ENCODE measurements at regions not wholly inside any gene's neighbourhood (a gene's known extent, or its start where the extent isn't known, plus 50 kb on each side); places are given as distances from the start of the nearest gene placed in this dataset.

- H3K4me1 ChIP-seq: no peaks in the 10 kb centered on the region
- H3K9me3 ChIP-seq: no peaks in the 10 kb centered on the region
- 67% methylated on average over 1 of the region's 1 CpG for WGBS
- no peaks in the 10 kb centered on the region for H3K36me3 ChIP-seq
- DNase-seq (ENCODE audit: extremely low spot score): no peak
- H3K4me3 ChIP-seq: no peak overlapping the region
- no peak overlapping the region for H3K27ac ChIP-seq (replicated peaks in 1 of 4)
- intact Hi-C loops (cut with DNase I): no loop called here
- no peak for TF ChIP-seq POLR2A (IDR thresholded peaks at IDR 0.05; ENCODE audit: low read depth)
- H3K27me3 ChIP-seq: no peaks in the 10 kb centered on the region
These were observed 228.9 kb upstream of the SEMA3D start for GRCh38 chr7:85415743-85416142.

DNA sequence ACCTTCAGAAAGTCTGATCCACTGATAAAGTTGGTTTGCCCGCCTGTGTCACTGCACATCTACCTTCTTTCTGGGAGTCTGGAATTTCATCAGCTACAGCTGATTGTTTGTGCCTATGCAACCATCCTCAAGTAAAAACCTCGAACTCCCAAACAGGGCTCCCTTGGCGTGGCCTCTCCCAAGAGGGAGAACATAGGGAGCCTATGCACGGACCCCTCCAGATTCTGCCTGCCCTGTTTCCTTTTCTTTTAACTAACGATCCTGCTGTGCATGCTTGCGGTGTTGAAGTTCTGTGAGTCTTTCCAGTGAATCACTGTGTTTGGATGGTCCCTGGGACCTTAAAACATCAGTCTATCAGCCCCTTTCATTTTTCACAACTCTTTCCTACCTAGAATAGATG lies 226.9 kb upstream of the SEMA3D start:
- 87% methylated on average over 6 of the region's 6 CpGs for WGBS
- no peak for TF ChIP-seq POLR2A (IDR thresholded peaks at IDR 0.05; ENCODE audit: low read depth)
- no peak for TF ChIP-seq POLR2AphosphoS5 (IDR thresholded peaks at IDR 0.05)
- TF ChIP-seq EP300 (IDR thresholded peaks at IDR 0.05): no peak
- TF ChIP-seq, protein P1, sequence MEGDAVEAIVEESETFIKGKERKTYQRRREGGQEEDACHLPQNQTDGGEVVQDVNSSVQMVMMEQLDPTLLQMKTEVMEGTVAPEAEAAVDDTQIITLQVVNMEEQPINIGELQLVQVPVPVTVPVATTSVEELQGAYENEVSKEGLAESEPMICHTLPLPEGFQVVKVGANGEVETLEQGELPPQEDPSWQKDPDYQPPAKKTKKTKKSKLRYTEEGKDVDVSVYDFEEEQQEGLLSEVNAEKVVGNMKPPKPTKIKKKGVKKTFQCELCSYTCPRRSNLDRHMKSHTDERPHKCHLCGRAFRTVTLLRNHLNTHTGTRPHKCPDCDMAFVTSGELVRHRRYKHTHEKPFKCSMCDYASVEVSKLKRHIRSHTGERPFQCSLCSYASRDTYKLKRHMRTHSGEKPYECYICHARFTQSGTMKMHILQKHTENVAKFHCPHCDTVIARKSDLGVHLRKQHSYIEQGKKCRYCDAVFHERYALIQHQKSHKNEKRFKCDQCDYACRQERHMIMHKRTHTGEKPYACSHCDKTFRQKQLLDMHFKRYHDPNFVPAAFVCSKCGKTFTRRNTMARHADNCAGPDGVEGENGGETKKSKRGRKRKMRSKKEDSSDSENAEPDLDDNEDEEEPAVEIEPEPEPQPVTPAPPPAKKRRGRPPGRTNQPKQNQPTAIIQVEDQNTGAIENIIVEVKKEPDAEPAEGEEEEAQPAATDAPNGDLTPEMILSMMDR (IDR thresholded peaks at IDR 0.05): no peak

GRCh38 chr7:85412912-85413311 lies 226.1 kb upstream of the SEMA3D start:
- H3K27me3 ChIP-seq: no peaks in the 10 kb centered on the region
- intact Hi-C loops (cut with DNase I): no loop called here
- TF ChIP-seq POLR2AphosphoS5 (IDR thresholded peaks at IDR 0.05) (no peak), POLR2A (IDR thresholded peaks at IDR 0.05; ENCODE audit: low read depth) (no peak)
- TF ChIP-seq, protein P1 (IDR thresholded peaks at IDR 0.05): no peak
- WGBS: 94% methylated on average over 3 of the region's 3 CpGs
- H3K27ac ChIP-seq (replicated peaks in 1 of 4): no peak overlapping the region
- no peak overlapping the region for H3K4me3 ChIP-seq
- H3K36me3 ChIP-seq: no peaks in the 10 kb centered on the region
- no peaks in the 10 kb centered on the region for H3K9me3 ChIP-seq
- DNase-seq (ENCODE audit: extremely low spot score): no peak
- no peaks in the 10 kb centered on the region for H3K4me1 ChIP-seq

More for the DNA sequence above, 226.9 kb upstream of the SEMA3D start:
- intact Hi-C loops (cut with DNase I): no loop called here
- no peak for DNase-seq (ENCODE audit: extremely low spot score)
- Histone ChIP-seq H3K27ac (replicated peaks in 1 of 4) (no peak overlapping the region), H3K4me1 (no peaks in the 10 kb centered on the region), H3K36me3 (no peaks in the 10 kb centered on the region), H3K9me3 (no peaks in the 10 kb centered on the region), H3K4me3 (no peak overlapping the region), H3K27me3 (no peaks in the 10 kb centered on the region)

DNA sequence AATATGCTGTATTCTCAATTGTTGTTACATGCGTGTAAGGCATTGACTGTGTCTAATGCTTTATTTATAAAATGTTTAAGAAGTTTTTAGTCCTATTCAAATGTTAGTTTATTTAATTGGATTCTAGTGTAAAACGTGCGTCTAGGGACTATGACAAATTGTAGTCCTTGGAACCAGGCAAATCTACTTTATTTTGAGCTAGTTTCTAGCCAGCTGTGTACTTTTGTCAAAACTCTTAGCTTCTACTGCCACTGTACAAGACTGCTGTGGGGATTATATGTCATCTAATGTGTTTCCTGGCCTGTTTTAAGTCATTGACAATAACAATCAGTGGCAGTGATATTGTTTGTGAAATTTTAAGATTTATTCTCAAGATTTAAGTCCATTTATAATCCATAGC lies 220.5 kb upstream of the SEMA3D start:
- TF ChIP-seq POLR2AphosphoS5 (IDR thresholded peaks at IDR 0.05): no peak
- no peak for TF ChIP-seq POLR2A (IDR thresholded peaks at IDR 0.05; ENCODE audit: low read depth)
- TF ChIP-seq EP300 (IDR thresholded peaks at IDR 0.05): no peak
- TF ChIP-seq, protein P1 (IDR thresholded peaks at IDR 0.05): no peak
- Histone ChIP-seq H3K27ac (replicated peaks in 1 of 4) (no peak overlapping the region), H3K4me3 (no peak overlapping the region), H3K4me1 (no peaks in the 10 kb centered on the region), H3K9me3 (no peaks in the 10 kb centered on the region), H3K27me3 (no peaks in the 10 kb centered on the region), H3K36me3 (no peaks in the 10 kb centered on the region)
- DNase-seq (ENCODE audit: extremely low spot score): no peak
- 74% methylated on average over 3 of the region's 3 CpGs for WGBS
- intact Hi-C loops (cut with DNase I): no loop called here

DNA sequence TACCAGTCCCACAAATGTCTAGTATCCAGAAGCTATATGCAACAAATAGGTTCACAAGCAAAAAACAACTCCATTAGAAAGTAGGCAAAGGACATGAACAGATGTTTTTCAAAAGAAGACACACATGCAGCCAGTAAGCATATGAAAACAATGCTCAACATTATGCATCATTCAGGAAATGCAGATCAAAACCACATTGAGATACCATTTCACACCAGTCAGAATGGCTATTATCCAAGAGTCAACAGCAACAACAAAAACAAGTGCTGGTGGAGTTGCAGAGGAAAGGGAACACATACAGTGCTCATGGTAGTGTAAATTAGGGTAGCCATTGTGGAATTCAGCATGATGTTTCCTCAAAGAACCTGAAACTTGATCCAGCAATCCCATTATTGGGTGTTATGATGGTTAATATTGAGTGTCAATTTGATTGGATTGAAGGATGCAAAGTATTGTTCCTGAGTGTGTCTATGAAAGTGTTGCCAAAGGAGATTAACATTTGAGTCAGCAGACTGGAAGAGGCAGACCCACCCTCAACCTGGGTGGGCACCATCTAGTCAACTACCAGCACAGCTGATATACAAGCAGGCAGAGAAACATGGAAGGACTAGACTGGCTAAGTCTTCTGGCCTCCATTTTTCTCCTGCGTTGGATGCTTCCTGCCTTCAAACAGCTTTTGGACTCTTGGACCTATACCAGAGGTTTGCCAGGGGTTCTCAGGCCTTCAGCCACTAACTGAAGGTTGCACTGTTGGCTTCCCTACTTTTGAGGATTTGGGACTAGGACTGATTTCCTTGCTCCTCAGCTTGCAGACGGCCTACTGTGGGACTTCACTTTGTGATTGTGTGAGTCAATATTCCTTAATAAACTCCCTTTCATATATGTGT lies 218.4 kb upstream of the SEMA3D start:
- TF ChIP-seq POLR2AphosphoS5 (IDR thresholded peaks at IDR 0.05) (no peak), EP300 (IDR thresholded peaks at IDR 0.05) (no peak), POLR2A (IDR thresholded peaks at IDR 0.05; ENCODE audit: low read depth) (no peak)
- TF ChIP-seq, protein P1 (IDR thresholded peaks at IDR 0.05): no peak
- 89% methylated on average over 2 of the region's 2 CpGs for WGBS

More for the DNA sequence above, 218.4 kb upstream of the SEMA3D start:
- Histone ChIP-seq H3K4me3 (no peak overlapping the region), H3K4me1 (no peaks in the 10 kb centered on the region), H3K27ac (replicated peaks in 1 of 4) (no peak overlapping the region), H3K9me3 (no peaks in the 10 kb centered on the region), H3K27me3 (no peaks in the 10 kb centered on the region), H3K36me3 (no peaks in the 10 kb centered on the region)
- no peak for DNase-seq (ENCODE audit: extremely low spot score)
- intact Hi-C loops (cut with DNase I): no loop called here

Measured in esophagus muscularis mucosa (tissue), 4 donors.